SK-N-SH (cell line): ENCODE measurements at regions not wholly inside any gene's neighbourhood (a gene's known extent, or its start where the extent isn't known, plus 50 kb on each side); places are given as distances from the start of the nearest gene placed in this dataset.

Experiments used
- CTCF ChIA-PET: fragments of 300-600, 350-600 bp; formaldehyde crosslinking; extraction: SDS; loops from one replicate; lab custom pipeline; 2021; lab: Yijun Ruan, JAX
- POLR2A ChIA-PET: fragments of 350-600 bp; sonication (Branson Sonifier 250); formaldehyde crosslinking; extraction: SDS; loops from one replicate; lab custom pipeline; 2020; ENCODE audit warnings: antibody characterized with exemption, inconsistent platforms; lab: Yijun Ruan, JAX
- DNase-seq: peaks from one replicate; pipeline ENCODE4 v3.0.0; 2012
- H2AFZ ChIP-seq: fragments of 200-600 bp; sonication (generic); 2 replicates; pipeline ENCODE4 v1.8.1; 2016; ENCODE audit warnings: antibody characterized with exemption, mild to moderate bottlenecking, low read depth
- H3F3A ChIP-seq: fragments of 200-600 bp; sonication (generic); replicated peaks from 2 replicates; pipeline ENCODE3; 2016; ENCODE audit warnings: antibody characterized with exemption, mild to moderate bottlenecking; ENCODE audit not compliant: insufficient read depth
- H3K27ac ChIP-seq, 2 experiments: fragments of 200-500 bp in 1 of 2; fragments of 200-600 bp in 1 of 2; sonication (Bioruptor generic) in 1 of 2; sonication (generic), shearing (Covaris generic) in 1 of 2; 2 replicates each; pipeline versions ENCODE4 v1.5.1 to v1.6.1; 2014 to 2016; ENCODE audit warnings: low read depth in 2 of 2, inconsistent platforms in 1 of 2, low read length in 1 of 2, mild to moderate bottlenecking in 1 of 2, mixed read lengths in 1 of 2
- H3K27me3 ChIP-seq: fragments of 200-600 bp; sonication (generic), shearing (Covaris generic); 2 replicates; pipeline ENCODE4 v1.6.1; 2016; ENCODE audit warnings: mixed run types; ENCODE audit not compliant: insufficient read depth
- H3K36me3 ChIP-seq, 2 experiments: fragments of 200-500 bp in 1 of 2; fragments of 200-600 bp in 1 of 2; sonication (Bioruptor generic) in 1 of 2; sonication (generic) in 1 of 2; replicated peaks in 1 of 2; 2 replicates each; pipeline versions ENCODE3 to v1.5.1; 2014 to 2016; ENCODE audit warnings: low read length in 1 of 2, mild to moderate bottlenecking in 1 of 2; ENCODE audit not compliant: insufficient read depth in 2 of 2, control insufficient read depth in 1 of 2
- H3K4me1 ChIP-seq, 2 experiments: fragments of 200-500 bp in 1 of 2; fragments of 200-600 bp in 1 of 2; sonication (Bioruptor generic) in 1 of 2; sonication (generic), shearing (Covaris generic) in 1 of 2; 2 replicates each; pipeline versions ENCODE4 v1.5.1 to v1.6.1; 2014 to 2016; ENCODE audit warnings: low read depth in 1 of 2, low read length in 1 of 2, mixed run types in 1 of 2; ENCODE audit not compliant: insufficient read depth in 2 of 2, control insufficient read depth in 1 of 2
- H3K4me2 ChIP-seq: fragments of 200-600 bp; sonication (generic), shearing (Covaris generic); 2 replicates; pipeline ENCODE4 v1.6.1; 2017; ENCODE audit warnings: mixed run types
- H3K4me3 ChIP-seq, 2 experiments: fragments of 200-500 bp in 1 of 2; fragments of 200-600 bp in 1 of 2; sonication (Bioruptor generic) in 1 of 2; sonication (generic), shearing (Covaris generic) in 1 of 2; 2 replicates each; pipeline versions ENCODE4 v1.5.1 to v1.8.1; 2014 to 2016; ENCODE audit warnings: low read depth in 2 of 2, inconsistent platforms in 1 of 2, low read length in 1 of 2, mild to moderate bottlenecking in 1 of 2, mixed read lengths in 1 of 2, moderate library complexity in 1 of 2
- H3K79me2 ChIP-seq: fragments of 200-600 bp; sonication (generic); 2 replicates; pipeline ENCODE4 v1.8.1; 2017; ENCODE audit warnings: mild to moderate bottlenecking; ENCODE audit not compliant: insufficient read depth
- H3K9ac ChIP-seq: fragments of 200-600 bp; sonication (generic); 2 replicates; pipeline ENCODE4 v1.6.1; 2017; ENCODE audit warnings: mixed run types
- H3K9me2 ChIP-seq: fragments of 200-600 bp; sonication (generic); 2 replicates; pipeline ENCODE4 v1.6.1; 2017; ENCODE audit warnings: mixed run types
- H3K9me3 ChIP-seq: fragments of 200-600 bp; sonication (generic); 2 replicates; pipeline ENCODE4 v1.6.1; 2017; ENCODE audit warnings: mixed run types, mild to moderate bottlenecking, moderate library complexity
- H4K20me1 ChIP-seq: fragments of 200-600 bp; sonication (generic); 2 replicates; pipeline ENCODE4 v1.6.1; 2017; ENCODE audit warnings: mild to moderate bottlenecking, mixed run types; ENCODE audit not compliant: insufficient read depth
- EP300 ChIP-seq, 2 experiments: IDR thresholded peaks; 2 replicates each; pipeline versions ENCODE4 v1.4.0 to v1.6.1; 2012; ENCODE audit warnings: borderline replicate concordance in 1 of 2, low read depth in 1 of 2, low read length in 1 of 2
- FOXJ3 ChIP-seq: sonication (generic); formaldehyde crosslinking; IDR thresholded peaks from 2 replicates; pipeline ENCODE4 v1.5.1; 2020; ENCODE audit warnings: mild to moderate bottlenecking, missing genetic modification reagents
- MEF2A ChIP-seq: IDR thresholded peaks from 2 replicates; pipeline ENCODE4 v1.4.0; 2012; ENCODE audit warnings: low read depth, borderline replicate concordance
- MXI1 ChIP-seq: IDR thresholded peaks from 2 replicates; pipeline ENCODE4 v1.6.1; 2012; ENCODE audit warnings: mild to moderate bottlenecking, low read depth, low read length, improper control_type of control experiment
- RAD21 ChIP-seq: IDR thresholded peaks from 2 replicates; pipeline ENCODE4 v1.6.1; 2012; ENCODE audit warnings: mild to moderate bottlenecking, low read length
- RCOR1 ChIP-seq: fragments of 150-350 bp; IDR thresholded peaks from 2 replicates; pipeline ENCODE4 v1.6.1; 2017; ENCODE audit warnings: antibody characterized with exemption, low read length
- RFX5 ChIP-seq: IDR thresholded peaks from 2 replicates; pipeline ENCODE4 v1.6.1; 2012; ENCODE audit warnings: mild to moderate bottlenecking, improper control_type of control experiment, low read length
- RXRA ChIP-seq: IDR thresholded peaks from 2 replicates; pipeline ENCODE4 v1.4.0; 2012; ENCODE audit warnings: low read depth, mild to moderate bottlenecking, borderline replicate concordance
- SIN3A ChIP-seq: IDR thresholded peaks from 2 replicates; pipeline ENCODE4 v1.6.1; 2012; ENCODE audit warnings: low read depth, mild to moderate bottlenecking, low read length, moderate library complexity, borderline replicate concordance
- TCF12 ChIP-seq: IDR thresholded peaks from 2 replicates; pipeline ENCODE4 v1.4.0; 2012
- TEAD4 ChIP-seq: IDR thresholded peaks from 2 replicates; pipeline ENCODE4 v1.4.0; 2012; ENCODE audit warnings: mild to moderate bottlenecking, borderline replicate concordance; ENCODE audit not compliant: insufficient read depth
- YY1 ChIP-seq: IDR thresholded peaks from 2 replicates; pipeline ENCODE4 v1.4.0; 2012; ENCODE audit warnings: low read depth, mild to moderate bottlenecking
- WGBS: methylation state at CpG from one replicate; pipeline ENCODE4 v1.1.6; 2017; ENCODE audit warnings: low lambda C conversion rate; 5-methylcytosine and 5-hydroxymethylcytosine counted together
- TF ChIP-seq, protein P1 (sequence below): fragments of 200-600 bp; sonication (generic); IDR thresholded peaks from 2 replicates; pipeline ENCODE4 v1.6.1; 2017; ENCODE audit warnings: antibody characterized with exemption, mild to moderate bottlenecking, moderate library complexity
- TF ChIP-seq, protein P2 (sequence below): IDR thresholded peaks from 2 replicates; pipeline ENCODE4 v1.4.0; 2012; ENCODE audit warnings: low read depth, borderline replicate concordance

DNA sequence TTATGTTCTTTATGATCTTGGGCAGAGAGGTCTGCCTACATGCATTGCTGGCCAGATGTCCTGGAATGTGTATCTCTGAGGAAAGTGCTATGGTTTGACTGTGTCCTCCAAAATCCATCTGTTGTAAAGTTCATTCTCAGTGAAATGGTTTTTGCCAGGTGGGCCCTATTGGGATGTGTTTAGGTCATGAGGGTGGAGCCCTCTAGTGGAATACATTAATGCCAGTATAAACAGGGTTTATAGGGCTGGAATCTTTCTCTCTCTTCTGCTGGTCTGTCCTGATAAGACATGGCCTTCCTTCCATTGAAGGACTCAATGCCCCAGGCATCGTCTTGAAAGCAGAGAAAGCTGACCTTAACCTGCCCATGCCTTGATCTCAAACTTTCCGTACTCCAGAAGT, 258.5 kb downstream of the RPIA start:
- H3K9me2 ChIP-seq: no peaks in the 10 kb centered on the region
- no peak for DNase-seq
- 4% methylated on average over 2 of the region's 2 CpGs for WGBS
- H3K9me3 ChIP-seq: no peaks in the 10 kb centered on the region
- H4K20me1 ChIP-seq: no peaks in the 10 kb centered on the region
- no peaks in the 10 kb centered on the region for H3K36me3 ChIP-seq
- no peak overlapping the region for H3K9ac ChIP-seq
- POLR2A ChIA-PET: no interaction called here
- no peak overlapping the region for H3K27ac ChIP-seq
- no peak overlapping the region for H3K4me3 ChIP-seq
- H3F3A ChIP-seq: no peaks in the 10 kb centered on the region
- H3K27me3 ChIP-seq: peaks cover 26% of the 10 kb centered on the region; the same call in 1 of the 2 replicates
- TF ChIP-seq, protein P1, sequence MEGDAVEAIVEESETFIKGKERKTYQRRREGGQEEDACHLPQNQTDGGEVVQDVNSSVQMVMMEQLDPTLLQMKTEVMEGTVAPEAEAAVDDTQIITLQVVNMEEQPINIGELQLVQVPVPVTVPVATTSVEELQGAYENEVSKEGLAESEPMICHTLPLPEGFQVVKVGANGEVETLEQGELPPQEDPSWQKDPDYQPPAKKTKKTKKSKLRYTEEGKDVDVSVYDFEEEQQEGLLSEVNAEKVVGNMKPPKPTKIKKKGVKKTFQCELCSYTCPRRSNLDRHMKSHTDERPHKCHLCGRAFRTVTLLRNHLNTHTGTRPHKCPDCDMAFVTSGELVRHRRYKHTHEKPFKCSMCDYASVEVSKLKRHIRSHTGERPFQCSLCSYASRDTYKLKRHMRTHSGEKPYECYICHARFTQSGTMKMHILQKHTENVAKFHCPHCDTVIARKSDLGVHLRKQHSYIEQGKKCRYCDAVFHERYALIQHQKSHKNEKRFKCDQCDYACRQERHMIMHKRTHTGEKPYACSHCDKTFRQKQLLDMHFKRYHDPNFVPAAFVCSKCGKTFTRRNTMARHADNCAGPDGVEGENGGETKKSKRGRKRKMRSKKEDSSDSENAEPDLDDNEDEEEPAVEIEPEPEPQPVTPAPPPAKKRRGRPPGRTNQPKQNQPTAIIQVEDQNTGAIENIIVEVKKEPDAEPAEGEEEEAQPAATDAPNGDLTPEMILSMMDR: peak; percentile 46
- TF ChIP-seq, protein P2, sequence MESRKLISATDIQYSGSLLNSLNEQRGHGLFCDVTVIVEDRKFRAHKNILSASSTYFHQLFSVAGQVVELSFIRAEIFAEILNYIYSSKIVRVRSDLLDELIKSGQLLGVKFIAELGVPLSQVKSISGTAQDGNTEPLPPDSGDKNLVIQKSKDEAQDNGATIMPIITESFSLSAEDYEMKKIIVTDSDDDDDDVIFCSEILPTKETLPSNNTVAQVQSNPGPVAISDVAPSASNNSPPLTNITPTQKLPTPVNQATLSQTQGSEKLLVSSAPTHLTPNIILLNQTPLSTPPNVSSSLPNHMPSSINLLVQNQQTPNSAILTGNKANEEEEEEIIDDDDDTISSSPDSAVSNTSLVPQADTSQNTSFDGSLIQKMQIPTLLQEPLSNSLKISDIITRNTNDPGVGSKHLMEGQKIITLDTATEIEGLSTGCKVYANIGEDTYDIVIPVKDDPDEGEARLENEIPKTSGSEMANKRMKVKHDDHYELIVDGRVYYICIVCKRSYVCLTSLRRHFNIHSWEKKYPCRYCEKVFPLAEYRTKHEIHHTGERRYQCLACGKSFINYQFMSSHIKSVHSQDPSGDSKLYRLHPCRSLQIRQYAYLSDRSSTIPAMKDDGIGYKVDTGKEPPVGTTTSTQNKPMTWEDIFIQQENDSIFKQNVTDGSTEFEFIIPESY: no peak
- TF ChIP-seq RAD21: peak; percentile 11; the same call in 1 of the 2 replicates
- no peaks in the 10 kb centered on the region for H3K79me2 ChIP-seq
- CTCF ChIA-PET: interaction anchor here (1.0 to 1.4 kb wide), 2 partner anchors 9 to 46 kb away, joined by 3 to 4 read pairs; no protein-coding TSS in a partner anchor
- H3K4me1 ChIP-seq: no peaks in the 10 kb centered on the region
- no peak overlapping the region for H3K4me2 ChIP-seq
- H2AFZ ChIP-seq: no peak overlapping the region

DNA sequence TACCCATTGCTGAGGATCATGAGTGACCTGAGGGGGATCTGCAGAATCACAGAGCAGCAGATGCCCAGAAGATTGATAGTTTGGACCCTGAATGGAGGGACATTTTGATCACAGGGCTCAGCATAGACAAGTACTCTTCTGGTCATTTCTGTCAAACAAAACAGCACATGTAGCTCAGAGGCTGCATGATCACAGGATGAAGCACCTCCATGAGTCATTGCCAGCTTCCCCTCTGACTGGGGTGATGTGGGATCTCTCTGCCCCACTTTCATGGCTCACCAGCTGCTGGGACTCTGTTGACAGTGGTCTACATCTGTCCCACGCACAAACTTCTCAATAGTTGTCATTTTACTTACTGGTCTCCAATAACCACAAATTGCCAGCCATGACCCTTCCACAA, 264.1 kb downstream of the RPIA start:
- Histone ChIP-seq H3K27ac (no peak overlapping the region), H3F3A (no peaks in the 10 kb centered on the region), H2AFZ (no peak overlapping the region), H3K9ac (no peak overlapping the region), H3K9me3 (no peaks in the 10 kb centered on the region), H3K27me3 (peaks cover 19% of the 10 kb centered on the region; the same call in 1 of the 2 replicates), H3K4me2 (no peak overlapping the region), H3K9me2 (no peaks in the 10 kb centered on the region), H3K36me3 (no peaks in the 10 kb centered on the region), H3K79me2 (no peaks in the 10 kb centered on the region), H3K4me3 (no peak overlapping the region), H4K20me1 (no peaks in the 10 kb centered on the region), H3K4me1 (no peaks in the 10 kb centered on the region)
- DNase-seq: no peak
- ChIA-PET POLR2A (no interaction called here), CTCF (no interaction called here)
- 0% methylated on average over 1 of the region's 1 CpG for WGBS
- TF ChIP-seq, protein P2: no peak
- no peak for TF ChIP-seq SIN3A
- TF ChIP-seq EP300 (IDR thresholded peaks at IDR 0.05; ENCODE audit: borderline replicate concordance in 1 of 2, low read depth in 1 of 2, low read length in 1 of 2): no peak
- TF ChIP-seq TCF12: no peak
- TF ChIP-seq FOXJ3 (CRISPR knock-in tag): no peak
- TF ChIP-seq RAD21: no peak
- TF ChIP-seq, protein P1: no peak
- no peak for TF ChIP-seq RCOR1
- no peak for TF ChIP-seq TEAD4
- TF ChIP-seq YY1: no peak
- no peak for TF ChIP-seq MEF2A
- TF ChIP-seq RXRA: no peak
- TF ChIP-seq MXI1: no peak
- TF ChIP-seq RFX5: no peak
